Heart left ventricle (tissue), 16 donors: ENCODE measurements at regions not wholly inside any gene's neighbourhood (a gene's known extent, or its start where the extent isn't known, plus 50 kb on each side); places are given as distances from the start of the nearest gene placed in this dataset.

Experiments used
- ATAC-seq, 4 donors: fragments of 200-7000 bp; cut with Tn5 transposase; one replicate each; pipeline ENCODE4 v1.9.1; 2020 to 2022; ENCODE audit warnings: moderate library complexity in 4 of 4, mild to moderate bottlenecking in 3 of 4, moderate number of reproducible peaks in 1 of 4
- DNase-seq, 5 donors: peaks; one replicate each; pipeline ENCODE4 v3.0.0-alpha.2; 2020
- H3K27ac ChIP-seq, 12 donors: fragments of 200-600 bp; sonication (generic) in 4 of 12; one replicate each; pipeline versions ENCODE4 v1.5.0 to v1.8.0; 2016 to 2022; ENCODE audit warnings: mild to moderate bottlenecking in 2 of 12
- H3K27me3 ChIP-seq, 9 donors: fragments of 200-600 bp; sonication (generic) in 2 of 9; one replicate each; pipeline versions ENCODE4 v1.5.1 to v1.8.0; 2016 to 2022; ENCODE audit warnings: mild to moderate bottlenecking in 3 of 9
- H3K36me3 ChIP-seq, 9 donors: fragments of 200-600 bp; sonication (generic) in 2 of 9; one replicate each; pipeline versions ENCODE4 v1.5.0 to v1.8.0; 2018 to 2022; ENCODE audit warnings: mild to moderate bottlenecking in 2 of 9
- H3K4me1 ChIP-seq, 12 donors: fragments of 200-600 bp; sonication (generic) in 4 of 12; one replicate each; pipeline versions ENCODE4 v1.5.0 to v1.8.0; 2016 to 2022; ENCODE audit warnings: mild to moderate bottlenecking in 3 of 12
- H3K4me3 ChIP-seq, 12 donors: fragments of 200-600 bp; sonication (generic) in 4 of 12; one replicate each; pipeline versions ENCODE4 v1.5.0 to v1.8.0; 2017 to 2022; ENCODE audit warnings: mild to moderate bottlenecking in 9 of 12, moderate library complexity in 4 of 12
- H3K9me3 ChIP-seq, 12 donors: fragments of 200-600 bp; sonication (generic) in 4 of 12; one replicate each; pipeline versions ENCODE4 v1.5.0 to v1.8.0; 2016 to 2022; ENCODE audit warnings: mild to moderate bottlenecking in 1 of 12
- POLR2A ChIP-seq, 2 donors: fragments of 450-650 bp; IDR thresholded peaks; one replicate each; pipeline ENCODE4 v1.6.1; 2017; ENCODE audit warnings: antibody characterized with exemption in 2 of 2, mild to moderate bottlenecking in 2 of 2, moderate library complexity in 2 of 2
- WGBS, 4 donors: extraction: QIAGEN DNeasy Blood & Tissue Kit in 2 of 4; methylation state at CpG; one replicate each; pipeline versions ENCODE4 v1.1.5 to v1.1.7; 2013 to 2018; 5-methylcytosine and 5-hydroxymethylcytosine counted together
- intact Hi-C, 10 donors: fragments of 100-400 bp; cut with DNase I; formaldehyde crosslinking; loops; one replicate each; pipeline versions ENCODE4 v1.11.1 to v1.14.2; 2022
- TF ChIP-seq, protein P1 (sequence below), 12 donors: fragments of 200-600 bp; sonication (generic) in 4 of 12; IDR thresholded peaks; one replicate each; pipeline versions ENCODE4 v1.5.0 to v1.8.0; 2018 to 2022; ENCODE audit warnings: antibody characterized with exemption in 12 of 12, mild to moderate bottlenecking in 5 of 12
- donor health status: ischemic (EF 13 %, LVEDD 7.1; RV severe dilation, severe dysfunction).
- donor health status: healthy with polysubstance abuse.
- donor health status: DM: no; HTN: yes; CAD: no.
- donor health status: DM: no; HTN: no; CAD: no.
- donor health status: ischemic (EF 25% LVEDD 6.9; RV normal size, moderate dysfunction).
- donor health status: ischemic (EF 25% LVEDD 5.7; RV mildly dilated, moderate dysfunction).
- donor health status: healthy.
- donor health status: DM: yes; HTN: yes; CAD: no.
- donor health status: ischemic (EF 35%, LVEDD 5.7; RV mildly dilated, moderate dysfunction).
- donor health status: nonischemic (EF 11% LVEDD 7.7; RV severe dilation, severe dysfunction).
- donor health status: DM: yes; HTN: yes; CAD: no.
- donor health status: PGD.
- donor health status: ischemic (EF 29% LVEDD 5.4; RV normal size, mild dysfunction).
- donor health status: nonischemic (EF 23%, LVEDD 6.1; RV moderate dilation, normal function).

DNA sequence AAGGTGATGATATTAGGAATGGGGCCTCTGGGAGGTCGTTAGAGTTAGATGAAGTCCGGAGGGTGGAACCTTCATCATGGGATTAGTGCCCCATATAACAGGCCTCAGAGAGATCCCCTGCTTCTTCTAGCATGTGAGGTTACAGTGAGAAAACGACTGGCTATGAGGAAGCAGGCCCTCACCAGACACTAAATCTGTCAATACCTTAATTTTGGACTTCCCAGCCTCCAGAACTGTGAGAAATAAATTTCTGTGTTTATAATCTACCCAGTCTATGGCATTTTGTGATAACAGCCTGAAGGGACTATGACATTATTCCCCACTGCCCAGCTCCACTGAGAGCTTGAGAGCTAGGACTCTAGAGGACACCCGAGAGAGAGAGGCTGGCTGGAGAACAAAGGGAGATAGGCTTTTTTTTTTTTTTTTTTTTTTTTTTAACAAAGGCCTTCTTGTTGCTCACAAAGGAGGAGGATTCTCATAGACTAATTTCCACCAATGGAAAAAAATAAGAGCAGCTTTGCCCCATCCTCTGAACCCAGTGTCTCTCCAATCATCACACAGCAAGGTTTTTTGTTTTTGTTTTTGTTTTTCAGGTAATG is 87.8 kb upstream of the EEA1 start:
- WGBS, 4 donors: 56 to 72% (median 63%) methylated on average over 4 of the region's 4 CpGs
- Histone ChIP-seq H3K27ac (no peak overlapping the region), H3K4me1 (peaks cover 0 to 11% (median 0%) of the 10 kb centered on the region in 12 donors), H3K4me3 (no peak overlapping the region), H3K36me3 (no peaks in the 10 kb centered on the region), H3K27me3 (no peaks in the 10 kb centered on the region), H3K9me3 (no peaks in the 10 kb centered on the region)
- TF ChIP-seq, protein P1, sequence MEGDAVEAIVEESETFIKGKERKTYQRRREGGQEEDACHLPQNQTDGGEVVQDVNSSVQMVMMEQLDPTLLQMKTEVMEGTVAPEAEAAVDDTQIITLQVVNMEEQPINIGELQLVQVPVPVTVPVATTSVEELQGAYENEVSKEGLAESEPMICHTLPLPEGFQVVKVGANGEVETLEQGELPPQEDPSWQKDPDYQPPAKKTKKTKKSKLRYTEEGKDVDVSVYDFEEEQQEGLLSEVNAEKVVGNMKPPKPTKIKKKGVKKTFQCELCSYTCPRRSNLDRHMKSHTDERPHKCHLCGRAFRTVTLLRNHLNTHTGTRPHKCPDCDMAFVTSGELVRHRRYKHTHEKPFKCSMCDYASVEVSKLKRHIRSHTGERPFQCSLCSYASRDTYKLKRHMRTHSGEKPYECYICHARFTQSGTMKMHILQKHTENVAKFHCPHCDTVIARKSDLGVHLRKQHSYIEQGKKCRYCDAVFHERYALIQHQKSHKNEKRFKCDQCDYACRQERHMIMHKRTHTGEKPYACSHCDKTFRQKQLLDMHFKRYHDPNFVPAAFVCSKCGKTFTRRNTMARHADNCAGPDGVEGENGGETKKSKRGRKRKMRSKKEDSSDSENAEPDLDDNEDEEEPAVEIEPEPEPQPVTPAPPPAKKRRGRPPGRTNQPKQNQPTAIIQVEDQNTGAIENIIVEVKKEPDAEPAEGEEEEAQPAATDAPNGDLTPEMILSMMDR (IDR thresholded peaks at IDR 0.05): no peak
- no peak for TF ChIP-seq POLR2A (IDR thresholded peaks at IDR 0.05)
- no peak for DNase-seq
- intact Hi-C loops: no loop called here
- ATAC-seq: no peak

DNA sequence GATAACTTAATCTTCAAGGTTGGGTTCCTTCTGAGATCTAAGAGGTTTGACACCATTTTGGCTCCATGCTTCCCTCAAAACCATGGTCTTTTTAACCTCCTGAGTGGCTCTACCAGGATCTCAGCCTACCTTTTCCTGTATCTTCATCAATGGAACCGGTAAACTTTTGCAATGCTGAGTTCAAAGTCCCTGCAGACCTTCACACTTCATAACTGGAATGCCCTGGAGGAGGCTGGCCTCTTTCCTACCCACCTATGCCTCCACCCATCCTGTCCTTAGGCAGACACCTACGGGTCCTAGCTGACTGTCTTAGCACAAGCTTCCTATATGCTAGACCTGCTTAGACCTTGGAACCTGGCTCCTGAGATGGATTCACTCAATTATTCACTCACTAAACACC is 89.5 kb upstream of the EEA1 start:
- Histone ChIP-seq H3K27me3 (no peaks in the 10 kb centered on the region), H3K36me3 (no peaks in the 10 kb centered on the region), H3K4me3 (no peak overlapping the region), H3K4me1 (peaks cover 0 to 11% (median 0%) of the 10 kb centered on the region in 12 donors), H3K9me3 (no peaks in the 10 kb centered on the region), H3K27ac (no peak overlapping the region)
- DNase-seq (no peak), ATAC-seq (no peak)
- 88 to 97% (median 94%) methylated on average over 2 of the region's 2 CpGs for WGBS, 4 donors
- no peak for TF ChIP-seq POLR2A (IDR thresholded peaks at IDR 0.05)
- TF ChIP-seq, protein P1 (IDR thresholded peaks at IDR 0.05): no peak
- intact Hi-C loops: no loop called here

DNA sequence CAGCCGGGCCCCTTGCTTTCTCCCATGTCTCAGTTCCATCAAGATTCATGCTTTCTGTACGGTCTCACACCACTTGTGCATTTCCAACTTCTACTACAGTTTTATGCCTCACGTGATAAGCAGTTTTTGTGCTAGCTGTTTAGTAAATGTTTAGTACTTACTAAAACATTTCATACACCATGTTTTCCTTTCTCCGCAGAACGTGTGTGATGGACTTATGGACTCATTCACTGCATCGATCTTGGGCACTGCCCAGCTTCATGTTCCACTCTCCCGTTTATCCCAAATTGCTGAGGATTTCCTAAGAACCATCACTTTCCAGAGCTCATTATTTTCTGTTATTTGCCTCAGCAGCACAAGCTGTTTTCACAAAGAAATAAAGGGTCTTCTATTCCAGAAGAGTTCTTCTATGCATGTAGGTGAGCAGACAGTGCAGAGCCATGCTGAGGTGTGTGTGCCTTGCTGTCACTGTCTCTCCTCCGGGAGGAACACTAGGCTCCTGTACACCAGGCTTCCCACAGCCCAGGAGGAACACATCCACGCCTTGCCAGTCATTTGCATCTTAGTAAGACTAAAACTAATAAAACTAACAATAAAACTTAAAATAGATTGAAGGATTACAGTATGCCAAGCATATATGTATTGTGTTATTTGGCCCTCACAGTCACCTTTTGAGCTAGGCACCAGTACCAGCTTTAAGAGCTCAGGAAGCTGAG is 90.3 kb upstream of the EEA1 start:
- TF ChIP-seq, protein P1 (IDR thresholded peaks at IDR 0.05): no peak
- no peak for TF ChIP-seq POLR2A (IDR thresholded peaks at IDR 0.05)
- H3K36me3 ChIP-seq: no peaks in the 10 kb centered on the region
- no peak overlapping the region for H3K4me3 ChIP-seq
- 94 to 96% (median 95%) methylated on average over 9 of the region's 9 CpGs for WGBS, 4 donors
- intact Hi-C loops: no loop called here
- no peaks in the 10 kb centered on the region for H3K9me3 ChIP-seq
- ATAC-seq (no peak), DNase-seq (no peak)
- no peak overlapping the region for H3K27ac ChIP-seq
- no peaks in the 10 kb centered on the region for H3K27me3 ChIP-seq
- H3K4me1 ChIP-seq: peaks cover 0 to 11% (median 0%) of the 10 kb centered on the region in 12 donors

DNA sequence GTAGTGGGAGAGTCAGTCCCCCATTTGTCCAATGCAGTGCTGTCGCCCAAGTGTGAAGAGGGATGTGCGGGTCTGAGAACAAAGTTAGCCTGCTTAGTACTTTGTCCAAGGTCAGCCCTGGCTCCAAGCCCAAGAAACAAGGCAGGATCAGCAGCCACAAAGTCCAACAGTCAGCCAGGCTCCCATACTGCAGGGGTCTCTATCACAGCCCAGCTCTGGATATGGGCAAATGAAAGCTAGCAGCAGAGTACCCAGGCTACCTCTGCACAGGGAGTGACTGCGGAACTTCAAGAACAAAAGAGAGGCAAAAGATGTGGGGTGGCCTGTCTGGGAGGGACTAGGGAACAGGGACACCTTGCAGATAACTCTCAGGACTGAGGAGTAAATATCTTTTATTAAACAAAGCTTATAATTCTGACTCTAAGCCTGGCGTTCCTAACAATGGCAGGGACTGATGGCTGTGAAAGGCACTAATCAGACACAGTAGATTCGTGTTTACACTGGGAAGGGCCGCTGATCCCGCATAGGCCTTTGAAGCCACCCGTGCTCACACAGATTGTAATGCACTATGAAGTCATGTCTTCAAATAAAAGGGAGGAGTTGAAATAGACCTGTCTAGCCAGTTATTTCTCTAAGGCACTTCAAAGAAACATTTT is 91.0 kb upstream of the EEA1 start:
- DNase-seq: no peak
- Histone ChIP-seq H3K4me3 (no peak overlapping the region), H3K4me1 (peaks cover 0 to 12% (median 0%) of the 10 kb centered on the region in 12 donors), H3K9me3 (no peaks in the 10 kb centered on the region), H3K27ac (no peak overlapping the region), H3K27me3 (no peaks in the 10 kb centered on the region), H3K36me3 (no peaks in the 10 kb centered on the region)
- no peak for TF ChIP-seq POLR2A (IDR thresholded peaks at IDR 0.05)
- TF ChIP-seq, protein P1 (IDR thresholded peaks at IDR 0.05): no peak
- peak in 2 of 4 donors; percentile 19 to 35 for ATAC-seq
- WGBS, 4 donors: 71 to 75% (median 74%) methylated on average over 8 of the region's 8 CpGs
- intact Hi-C loops: loop anchor here in 4 of 10 donors (5.0 to 10.0 kb wide), 3 partner anchors 107 to 375 kb away; no protein-coding TSS in a partner anchor
